PC-3 (cell line): ENCODE measurements at regions not wholly inside any gene's neighbourhood (a gene's known extent, or its start where the extent isn't known, plus 50 kb on each side); places are given as distances from the start of the nearest gene placed in this dataset.

Experiments
- ATAC-seq: fragments of 200-7000 bp; cut with Tn5 transposase; 2 replicates; pipeline ENCODE4 v1.9.1; 2020; ENCODE audit warnings: mild to moderate bottlenecking, moderate library complexity
- BruUV-seq: library from RNA; stranded (reverse); fragments of 400-500 nt; replicated peaks from 2 replicates; lab custom pipeline; 2021; lab: Mats Ljungman, UMichigan
- CTCF ChIA-PET: fragments of 300-600 bp; sonication (Branson Sonifier 250); formaldehyde crosslinking; loops from one replicate; lab custom pipeline; 2022; ENCODE audit warnings: antibody characterized with exemption; lab: Charles Lee
- POLR2A ChIA-PET: fragments of 300-600 bp; sonication (Branson Sonifier 250); formaldehyde crosslinking; loops from one replicate; lab custom pipeline; 2022; ENCODE audit warnings: antibody characterized with exemption; ENCODE audit not compliant: unreplicated experiment; lab: Charles Lee
- DNase-seq: peaks from one replicate; pipeline ENCODE4 v3.0.0-alpha.2; 2015
- H2AFZ ChIP-seq: fragments of 300-600 bp; sonication (generic); 2 replicates; pipeline ENCODE4 v1.6.0; 2016; ENCODE audit warnings: antibody characterized with exemption, low read length
- H3F3A ChIP-seq: fragments of 300-600 bp; sonication (generic); one replicate; pipeline ENCODE4 v1.6.0; 2017; ENCODE audit warnings: antibody characterized with exemption, low read length, control low read depth, mild to moderate bottlenecking; ENCODE audit not compliant: unreplicated experiment
- H3K27ac ChIP-seq: fragments of 300-600 bp; sonication (generic); 2 replicates; pipeline ENCODE4 v1.5.1; 2016; ENCODE audit warnings: mild to moderate bottlenecking, low read length
- H3K27me3 ChIP-seq: fragments of 300-600 bp; sonication (generic); 2 replicates; pipeline ENCODE4 v1.6.1; 2016; ENCODE audit warnings: low read length, mixed read lengths
- H3K36me3 ChIP-seq: fragments of 300-600 bp; sonication (generic); 2 replicates; pipeline ENCODE4 v1.6.1; 2016; ENCODE audit warnings: low read depth, mixed run types, low read length, mixed read lengths
- H3K4me1 ChIP-seq: fragments of 300-600 bp; sonication (generic); 2 replicates; pipeline ENCODE4 v1.5.1; 2016; ENCODE audit warnings: low read length; ENCODE audit not compliant: insufficient read depth
- H3K4me2 ChIP-seq: fragments of 300-600 bp; sonication (generic); 2 replicates; pipeline ENCODE4 v1.6.0; 2016; ENCODE audit warnings: low read length
- H3K4me3 ChIP-seq: fragments of 300-600 bp; sonication (generic); 2 replicates; pipeline ENCODE4 v1.5.1; 2016; ENCODE audit warnings: mild to moderate bottlenecking, low read length, mixed read lengths
- H3K79me2 ChIP-seq: fragments of 300-600 bp; sonication (generic); 2 replicates; pipeline ENCODE4 v1.6.1; 2017; ENCODE audit warnings: low read length, mixed read lengths
- H3K9ac ChIP-seq: fragments of 300-600 bp; sonication (generic); 2 replicates; pipeline ENCODE4 v1.6.0; 2016; ENCODE audit warnings: mild to moderate bottlenecking, low read length
- H3K9me2 ChIP-seq: fragments of 300-600 bp; sonication (generic); replicated peaks from 2 replicates; pipeline ENCODE4 v1.6.1; 2016; ENCODE audit warnings: mixed run types, low read length, mixed read lengths
- H3K9me3 ChIP-seq: fragments of 300-600 bp; sonication (generic); 2 replicates; pipeline ENCODE4 v1.6.1; 2016; ENCODE audit warnings: low read length, mixed read lengths
- H4K20me1 ChIP-seq: fragments of 300-600 bp; sonication (generic); 2 replicates; pipeline ENCODE4 v1.6.1; 2016; ENCODE audit warnings: low read length, mixed read lengths
- EZH2 ChIP-seq: fragments of 300-600 bp; sonication (generic); IDR thresholded peaks from one replicate; pipeline ENCODE4 v1.6.1; 2017; ENCODE audit warnings: antibody characterized with exemption, mild to moderate bottlenecking, low read length; ENCODE audit not compliant: unreplicated experiment
- EZH2phosphoT487 ChIP-seq: fragments of 300-600 bp; sonication (generic); IDR thresholded peaks from 2 replicates; pipeline ENCODE4 v1.6.1; 2018; ENCODE audit warnings: mild to moderate bottlenecking, antibody characterized with exemption, low read length, borderline replicate concordance
- intact Hi-C: fragments of 100-400 bp; cut with micrococcal nuclease; formaldehyde crosslinking; loops from 2 replicates; pipeline ENCODE4 v1.9.0; 2023
- TF ChIP-seq, protein P1 (sequence below): fragments of 300-600 bp; sonication (generic); conservative IDR thresholded peaks from 2 replicates; pipeline ENCODE4 v1.5.1; 2017; ENCODE audit warnings: antibody characterized with exemption, low read depth, mild to moderate bottlenecking, low read length

DNA sequence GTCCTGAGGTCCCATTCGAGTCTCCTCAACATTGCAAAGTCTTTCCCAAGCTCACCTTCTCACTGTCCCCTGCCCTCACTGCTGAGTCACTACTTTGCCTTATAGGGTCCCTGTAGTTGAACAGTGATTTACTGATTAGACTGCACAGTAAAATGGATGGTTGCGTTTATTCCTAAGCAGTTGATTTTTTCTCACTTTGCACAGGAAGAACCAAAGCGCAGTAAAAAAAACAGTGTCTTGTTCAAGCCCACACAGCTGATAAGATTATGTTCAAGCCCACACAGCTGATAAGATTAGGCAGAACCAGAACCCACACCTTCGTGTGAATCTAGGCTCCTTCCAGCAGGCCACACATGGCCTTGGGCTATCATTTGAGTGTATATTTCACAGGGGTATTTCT is 215.3 kb upstream of the COPS8 start:
- Histone ChIP-seq H3K27me3 (no peaks in the 10 kb centered on the region), H3K4me1 (peaks cover 35% of the 10 kb centered on the region), H3K27ac (peak overlapping the region; percentile 90), H3K4me3 (no peak overlapping the region), H4K20me1 (no peaks in the 10 kb centered on the region), H3K9me2 (no peaks in the 10 kb centered on the region), H3K36me3 (no peaks in the 10 kb centered on the region), H3F3A (peaks cover 12% of the 10 kb centered on the region), H3K79me2 (no peaks in the 10 kb centered on the region), H3K9me3 (no peaks in the 10 kb centered on the region), H2AFZ (no peak overlapping the region), H3K4me2 (peak overlapping the region; percentile 53; the same call in 1 of the 2 replicates), H3K9ac (peak overlapping the region; percentile 41; the same call in 1 of the 2 replicates)
- CTCF ChIA-PET = no interaction called here
- intact Hi-C loops = loop anchor here (2.0 to 10.0 kb wide), 3 partner anchors 46 to 154 kb away; no protein-coding TSS in a partner anchor
- ATAC-seq (no peak), DNase-seq (no peak)
- POLR2A ChIA-PET = no interaction called here
- no peak for TF ChIP-seq EZH2phosphoT487
- no peak for TF ChIP-seq EZH2
- TF ChIP-seq, protein P1, sequence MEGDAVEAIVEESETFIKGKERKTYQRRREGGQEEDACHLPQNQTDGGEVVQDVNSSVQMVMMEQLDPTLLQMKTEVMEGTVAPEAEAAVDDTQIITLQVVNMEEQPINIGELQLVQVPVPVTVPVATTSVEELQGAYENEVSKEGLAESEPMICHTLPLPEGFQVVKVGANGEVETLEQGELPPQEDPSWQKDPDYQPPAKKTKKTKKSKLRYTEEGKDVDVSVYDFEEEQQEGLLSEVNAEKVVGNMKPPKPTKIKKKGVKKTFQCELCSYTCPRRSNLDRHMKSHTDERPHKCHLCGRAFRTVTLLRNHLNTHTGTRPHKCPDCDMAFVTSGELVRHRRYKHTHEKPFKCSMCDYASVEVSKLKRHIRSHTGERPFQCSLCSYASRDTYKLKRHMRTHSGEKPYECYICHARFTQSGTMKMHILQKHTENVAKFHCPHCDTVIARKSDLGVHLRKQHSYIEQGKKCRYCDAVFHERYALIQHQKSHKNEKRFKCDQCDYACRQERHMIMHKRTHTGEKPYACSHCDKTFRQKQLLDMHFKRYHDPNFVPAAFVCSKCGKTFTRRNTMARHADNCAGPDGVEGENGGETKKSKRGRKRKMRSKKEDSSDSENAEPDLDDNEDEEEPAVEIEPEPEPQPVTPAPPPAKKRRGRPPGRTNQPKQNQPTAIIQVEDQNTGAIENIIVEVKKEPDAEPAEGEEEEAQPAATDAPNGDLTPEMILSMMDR = no peak
- no TSS peak for BruUV-seq

DNA sequence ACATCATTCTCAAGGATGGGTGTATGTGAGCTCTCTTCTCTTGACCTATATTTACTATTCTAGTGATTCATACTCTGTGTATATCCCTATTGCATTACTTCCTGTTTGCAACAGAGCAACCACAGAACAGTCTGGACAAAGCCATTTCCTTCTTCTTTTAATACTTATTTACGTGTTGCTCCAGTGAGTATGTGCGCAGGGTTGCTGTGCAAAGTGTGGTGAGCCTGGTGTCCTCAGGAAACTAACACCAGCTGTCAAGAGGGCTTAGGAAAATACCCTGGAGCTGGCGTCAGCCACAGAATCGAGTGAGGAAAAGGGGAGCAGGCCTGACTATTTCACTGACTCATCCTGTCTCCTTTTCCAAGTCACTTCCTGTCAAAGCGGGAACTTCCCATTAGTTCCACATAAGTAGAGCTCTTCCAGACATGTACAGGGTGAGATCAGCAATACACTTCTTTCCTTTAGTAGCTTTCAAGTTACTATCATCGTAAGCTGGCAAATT is 214.1 kb upstream of the COPS8 start:
- Histone ChIP-seq H3K9me3 (no peaks in the 10 kb centered on the region), H3K36me3 (no peaks in the 10 kb centered on the region), H3K27ac (peak overlapping the region; percentile 90), H3K4me1 (peaks cover 47% of the 10 kb centered on the region), H3K27me3 (no peaks in the 10 kb centered on the region), H3K9me2 (no peaks in the 10 kb centered on the region), H4K20me1 (no peaks in the 10 kb centered on the region), H3K4me2 (peak overlapping the region; percentile 53), H3F3A (peaks cover 12% of the 10 kb centered on the region), H2AFZ (0 out of 2 replicates have a peak overlapping the region, but pooled peaks have one; percentile 8), H3K79me2 (no peaks in the 10 kb centered on the region), H3K4me3 (peak overlapping the region; percentile 0; the same call in 1 of the 2 replicates), H3K9ac (peak overlapping the region; percentile 61)
- ATAC-seq (peak; percentile 88), DNase-seq (peak; percentile 90)
- TF ChIP-seq, protein P1 = no peak
- 0 out of 2 replicates have a peak, but pooled peaks have one; percentile 32 for TF ChIP-seq EZH2phosphoT487
- intact Hi-C loops = loop anchor here (1.0 to 10.0 kb wide), 4 partner anchors 47 to 153 kb away; no protein-coding TSS in a partner anchor
- no TSS peak for BruUV-seq
- ChIA-PET POLR2A (interaction anchor here (0.5 to 1.4 kb wide), 5 partner anchors 95 to 557 kb away, joined by 3 to 7 read pairs (median 4); no protein-coding TSS in a partner anchor), CTCF (no interaction called here)

DNA sequence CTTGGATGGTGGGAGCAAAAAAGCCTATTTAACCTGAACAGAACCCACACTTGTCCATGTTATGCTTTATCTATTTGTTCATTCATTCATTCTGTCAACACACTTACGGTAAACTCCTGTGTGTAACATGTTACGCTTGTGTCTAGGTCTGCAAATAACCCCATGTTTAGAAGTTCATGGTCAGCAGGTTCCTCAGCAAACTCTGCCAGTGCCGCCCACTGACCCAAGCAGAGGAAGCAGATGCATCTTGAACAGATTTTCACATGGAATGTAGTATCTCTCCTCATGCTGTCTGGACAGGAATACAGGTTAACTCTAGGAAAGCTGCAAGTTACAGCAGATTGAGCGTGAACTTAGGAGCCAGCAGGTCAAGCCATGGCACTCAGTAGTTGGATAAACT is 213.7 kb upstream of the COPS8 start:
- DNase-seq = no peak

More for the DNA sequence above, 213.7 kb upstream of the COPS8 start:
- H3K27ac ChIP-seq = peak overlapping the region; percentile 90
- peak overlapping the region; percentile 53 for H3K4me2 ChIP-seq
- BruUV-seq = TSS peak; percentile 80
- no peaks in the 10 kb centered on the region for H3K36me3 ChIP-seq
- no peaks in the 10 kb centered on the region for H4K20me1 ChIP-seq
- H3K9me3 ChIP-seq = no peaks in the 10 kb centered on the region
- no peak overlapping the region for H2AFZ ChIP-seq
- intact Hi-C loops = loop anchor here (10.0 kb wide), 2 partner anchors 97 to 153 kb away; no protein-coding TSS in a partner anchor
- H3K9me2 ChIP-seq = no peaks in the 10 kb centered on the region
- TF ChIP-seq EZH2 (no peak), EZH2phosphoT487 (no peak)
- TF ChIP-seq, protein P1 = no peak
- ChIA-PET CTCF (no interaction called here), POLR2A (interaction anchor here (0.6 to 1.4 kb wide), 2 partner anchors 126 to 183 kb away, joined by 4 to 7 read pairs; no protein-coding TSS in a partner anchor)
- H3K4me1 ChIP-seq = peaks cover 47% of the 10 kb centered on the region
- peaks cover 12% of the 10 kb centered on the region for H3F3A ChIP-seq
- no peaks in the 10 kb centered on the region for H3K79me2 ChIP-seq
- H3K4me3 ChIP-seq = peak overlapping the region; percentile 0; the same call in 1 of the 2 replicates
- ATAC-seq = no peak
- H3K27me3 ChIP-seq = no peaks in the 10 kb centered on the region
- peak overlapping the region; percentile 61 for H3K9ac ChIP-seq
